Inferior parietal cortex (tissue), 1 donor: ENCODE measurements at regions not wholly inside any gene's neighbourhood (a gene's known extent, or its start where the extent isn't known, plus 50 kb on each side); places are given as distances from the start of the nearest gene placed in this dataset.

ENCODE experiments used
- DNase-seq: peaks from one replicate; pipeline ENCODE4 v3.0.0-alpha.2; 2016; ENCODE audit errors: extremely low spot score

- DNase-seq = no peak
These were observed 118.9 kb upstream of the NFIB start for GRCh38 chr9:14432666-14433350.

GRCh38 chr9:14428781-14429230 lies 114.9 kb upstream of the NFIB start:
- DNase-seq = peak; percentile 86

GRCh38 chr9:14427419-14427818 lies 113.5 kb upstream of the NFIB start:
- no peak for DNase-seq

- no peak for DNase-seq
These were observed 111.0 kb upstream of the NFIB start for GRCh38 chr9:14424983-14425382.

GRCh38 chr9:14424289-14424688 lies 110.3 kb upstream of the NFIB start:
- no peak for DNase-seq

GRCh38 chr9:14423815-14424261 lies 109.9 kb upstream of the NFIB start:
- DNase-seq = no peak

GRCh38 chr9:14421291-14421690 lies 107.3 kb upstream of the NFIB start:
- no peak for DNase-seq

GRCh38 chr9:14418941-14419937 lies 105.3 kb upstream of the NFIB start:
- DNase-seq = peak; percentile 13

- DNase-seq = no peak
These were observed 104.5 kb upstream of the NFIB start for GRCh38 chr9:14418301-14418940.

- no peak for DNase-seq
These were observed 103.3 kb upstream of the NFIB start for GRCh38 chr9:14417237-14417636.

GRCh38 chr9:14415947-14416346 lies 102.0 kb upstream of the NFIB start:
- no peak for DNase-seq

- no peak for DNase-seq
These were observed 99.9 kb upstream of the NFIB start for GRCh38 chr9:14413812-14414211.

GRCh38 chr9:14412775-14413174 lies 98.8 kb upstream of the NFIB start:
- DNase-seq = no peak

GRCh38 chr9:14406463-14406862 lies 92.5 kb upstream of the NFIB start:
- DNase-seq = no peak

GRCh38 chr9:14405176-14405706 lies 91.3 kb upstream of the NFIB start:
- DNase-seq = no peak

- DNase-seq = peak; percentile 8
These were observed 89.1 kb upstream of the NFIB start for GRCh38 chr9:14403081-14403480.

GRCh38 chr9:14402583-14402982 lies 88.6 kb upstream of the NFIB start:
- no peak for DNase-seq

- DNase-seq = no peak
These were observed 88.0 kb upstream of the NFIB start for GRCh38 chr9:14401911-14402310.

- DNase-seq = peak; percentile 84
These were observed 86.7 kb upstream of the NFIB start for GRCh38 chr9:14400658-14400995.

- DNase-seq = peak; percentile 59
These were observed 86.1 kb upstream of the NFIB start for GRCh38 chr9:14399756-14400657.

GRCh38 chr9:14398473-14398872 lies 84.5 kb upstream of the NFIB start:
- DNase-seq = peak; percentile 16
